K562 (cell line): ENCODE measurements at regions not wholly inside any gene's neighbourhood (a gene's known extent, or its start where the extent isn't known, plus 50 kb on each side); places are given as distances from the start of the nearest gene placed in this dataset.
A peak's percentile ranks its signal among the peaks of the same experiment; 100 is the strongest.

Experiments
- C11orf30 ChIP-seq: fragments of 450-650 bp; IDR thresholded peaks from 2 replicates; pipeline ENCODE4 v1.6.1; 2016; ENCODE audit warnings: low read depth, mild to moderate bottlenecking
- CBFA2T3 ChIP-seq: fragments of 450-650 bp; IDR thresholded peaks from 2 replicates; pipeline ENCODE4 v1.6.1; 2017
- E2F3 ChIP-seq: fragments of 250-450 bp; sonication (Bioruptor Pico); IDR thresholded peaks from 2 replicates; pipeline ENCODE4 v1.4.0; 2020; ENCODE audit warnings: mild to moderate bottlenecking
- EHMT2 ChIP-seq: fragments of 450-650 bp; IDR thresholded peaks from 2 replicates; pipeline ENCODE4 v1.6.1; 2018; ENCODE audit warnings: antibody characterized with exemption
- KDM4B ChIP-seq, 2 experiments: fragments of 450-650 bp in 1 of 2; sonication (generic) in 1 of 2; IDR thresholded peaks; 2 replicates each; pipeline ENCODE4 v1.6.1; 2016 to 2017; ENCODE audit warnings: borderline replicate concordance in 2 of 2, antibody characterized with exemption in 1 of 2, low read depth in 1 of 2, mild to moderate bottlenecking in 1 of 2
- MTA3 ChIP-seq: fragments of 450-650 bp; formaldehyde crosslinking; IDR thresholded peaks from 2 replicates; pipeline ENCODE4 v1.6.1; 2017; ENCODE audit warnings: mild to moderate bottlenecking, borderline replicate concordance
- NFATC3 ChIP-seq: fragments of 450-650 bp; IDR thresholded peaks from 2 replicates; pipeline ENCODE4 v1.6.1; 2017; ENCODE audit warnings: mild to moderate bottlenecking
- NFYB ChIP-seq: IDR thresholded peaks from 2 replicates; pipeline ENCODE4 v1.6.1; 2011; ENCODE audit warnings: mild to moderate bottlenecking, moderate library complexity; ENCODE audit not compliant: insufficient read length; ENCODE audit errors: extremely low read depth
- STAG1 ChIP-seq: sonication (generic); formaldehyde crosslinking; IDR thresholded peaks from 2 replicates; pipeline ENCODE4 v1.5.0; 2020; ENCODE audit warnings: missing genetic modification reagents, borderline replicate concordance
- ZBTB17 ChIP-seq: fragments of 450-650 bp; formaldehyde crosslinking; IDR thresholded peaks from 2 replicates; pipeline ENCODE4 v1.4.0; 2020; ENCODE audit warnings: mild to moderate bottlenecking
- ZNF384 ChIP-seq: IDR thresholded peaks from 2 replicates; pipeline ENCODE4 v1.6.1; 2012; ENCODE audit warnings: low read depth, low read length, improper control_type of control experiment
- ZNF445 ChIP-seq: fragments of 250-450 bp; sonication (Bioruptor Pico); IDR thresholded peaks from 2 replicates; pipeline ENCODE4 v1.4.0; 2020; ENCODE audit warnings: low read depth, mild to moderate bottlenecking, moderate library complexity
- TF ChIP-seq, protein P1 (sequence below): fragments of 250-450 bp; sonication (Bioruptor Pico); IDR thresholded peaks from 2 replicates; pipeline ENCODE4 v1.5.0; 2021; ENCODE audit warnings: mild to moderate bottlenecking, moderate library complexity
- TF ChIP-seq, protein P2 (sequence below): fragments of 450-650 bp; IDR thresholded peaks from 2 replicates; pipeline ENCODE4 v1.6.1; 2016; ENCODE audit warnings: mild to moderate bottlenecking, moderate library complexity

DNA sequence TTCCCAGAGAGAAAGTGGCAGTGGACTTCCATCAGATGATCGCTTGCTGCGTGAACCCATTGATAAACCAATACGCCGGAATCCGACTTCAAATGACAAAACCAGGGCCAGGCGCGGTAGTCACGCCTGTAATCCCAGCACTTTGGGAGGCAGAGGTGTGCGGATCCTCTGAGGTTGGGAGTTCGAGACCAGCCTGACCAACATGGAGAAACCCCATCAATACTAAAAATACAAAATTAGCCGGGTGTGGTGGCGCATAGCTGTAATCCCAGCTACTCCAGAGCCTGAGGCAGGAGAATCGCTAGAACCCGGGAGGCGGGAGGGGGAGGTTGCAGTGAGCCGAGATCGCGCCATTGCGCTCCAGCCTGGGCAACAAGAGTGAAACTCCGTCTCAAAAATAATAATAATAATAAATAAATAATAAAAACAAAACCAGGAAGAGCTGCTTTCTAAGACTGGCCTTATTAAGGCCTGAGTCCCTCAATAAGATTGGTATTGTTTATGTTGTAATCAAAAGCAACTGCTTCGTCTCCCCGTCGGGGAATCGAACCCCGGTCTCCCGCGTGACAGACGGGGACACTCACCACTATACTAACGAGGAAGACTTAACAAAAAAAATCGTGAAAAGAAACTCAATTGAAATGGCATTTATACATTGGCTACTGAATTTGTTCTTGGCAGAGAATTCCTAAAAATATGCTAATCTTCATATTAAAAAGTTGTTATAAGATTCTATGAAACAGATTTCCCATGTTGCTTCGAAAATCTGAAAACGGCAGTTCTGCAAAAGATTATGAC lies 110.2 kb upstream of the ZNF184 start (continued):
- TF ChIP-seq, protein P1, sequence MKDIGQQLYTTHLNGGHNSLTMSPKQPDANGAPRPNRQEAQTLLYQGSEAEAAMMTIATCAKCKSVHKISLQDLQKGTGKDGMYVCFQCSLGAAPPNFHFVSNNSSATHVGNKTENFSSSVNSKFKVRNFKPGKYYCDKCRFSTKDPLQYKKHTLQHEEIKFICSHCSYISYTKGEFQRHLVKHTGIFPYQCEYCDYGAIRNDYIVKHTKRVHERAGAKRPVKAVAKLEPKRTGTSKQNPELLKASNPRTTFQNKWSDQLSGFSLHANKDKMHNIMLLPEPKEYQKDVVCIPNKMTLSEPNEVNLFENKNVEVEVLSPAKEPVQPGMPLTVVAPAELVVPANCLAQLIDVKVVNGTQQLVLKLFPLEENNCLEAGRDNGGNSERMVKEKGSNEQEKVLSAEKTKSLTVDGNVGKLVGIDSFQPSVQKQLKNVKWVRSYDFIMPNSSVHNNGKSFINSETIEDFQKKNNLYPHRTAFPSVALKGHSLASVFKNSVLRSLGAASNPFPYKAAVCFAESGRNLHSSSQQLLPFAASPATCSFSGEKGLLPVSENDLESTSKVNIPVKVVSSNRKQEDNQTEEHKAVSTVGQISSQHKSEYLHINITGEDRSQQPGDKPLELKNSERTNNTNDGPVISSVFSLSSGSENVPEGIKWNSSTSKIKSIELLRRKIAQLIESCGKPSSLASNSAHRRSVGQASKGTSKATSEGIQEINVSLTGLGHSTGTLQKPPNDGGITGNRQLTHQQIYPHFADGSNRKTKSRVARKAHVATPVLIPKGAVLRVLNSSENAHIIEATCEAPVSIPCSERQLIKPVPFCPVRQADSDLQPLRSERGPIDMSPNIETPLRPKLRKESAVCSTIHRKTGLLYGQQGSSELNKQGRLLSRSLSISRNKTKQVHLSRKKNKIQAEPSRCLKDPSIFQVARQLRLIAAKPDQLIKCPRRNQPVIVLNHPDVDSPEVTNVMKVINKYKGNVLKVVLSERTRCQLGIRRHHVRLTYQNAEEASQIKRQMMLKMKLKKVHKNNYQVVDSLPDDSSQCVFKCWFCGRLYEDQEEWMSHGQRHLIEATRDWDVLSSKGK = no peak
- TF ChIP-seq NFYB = no peak
- no peak for TF ChIP-seq ZNF445 (CRISPR knock-in tag)
- peak; percentile 74; the same call in 1 of the 2 replicates for TF ChIP-seq ZNF384
- TF ChIP-seq EHMT2 = no peak
- no peak for TF ChIP-seq NFATC3
- no peak for TF ChIP-seq E2F3 (CRISPR knock-in tag)
- TF ChIP-seq ZBTB17 = no peak
- TF ChIP-seq, protein P2, sequence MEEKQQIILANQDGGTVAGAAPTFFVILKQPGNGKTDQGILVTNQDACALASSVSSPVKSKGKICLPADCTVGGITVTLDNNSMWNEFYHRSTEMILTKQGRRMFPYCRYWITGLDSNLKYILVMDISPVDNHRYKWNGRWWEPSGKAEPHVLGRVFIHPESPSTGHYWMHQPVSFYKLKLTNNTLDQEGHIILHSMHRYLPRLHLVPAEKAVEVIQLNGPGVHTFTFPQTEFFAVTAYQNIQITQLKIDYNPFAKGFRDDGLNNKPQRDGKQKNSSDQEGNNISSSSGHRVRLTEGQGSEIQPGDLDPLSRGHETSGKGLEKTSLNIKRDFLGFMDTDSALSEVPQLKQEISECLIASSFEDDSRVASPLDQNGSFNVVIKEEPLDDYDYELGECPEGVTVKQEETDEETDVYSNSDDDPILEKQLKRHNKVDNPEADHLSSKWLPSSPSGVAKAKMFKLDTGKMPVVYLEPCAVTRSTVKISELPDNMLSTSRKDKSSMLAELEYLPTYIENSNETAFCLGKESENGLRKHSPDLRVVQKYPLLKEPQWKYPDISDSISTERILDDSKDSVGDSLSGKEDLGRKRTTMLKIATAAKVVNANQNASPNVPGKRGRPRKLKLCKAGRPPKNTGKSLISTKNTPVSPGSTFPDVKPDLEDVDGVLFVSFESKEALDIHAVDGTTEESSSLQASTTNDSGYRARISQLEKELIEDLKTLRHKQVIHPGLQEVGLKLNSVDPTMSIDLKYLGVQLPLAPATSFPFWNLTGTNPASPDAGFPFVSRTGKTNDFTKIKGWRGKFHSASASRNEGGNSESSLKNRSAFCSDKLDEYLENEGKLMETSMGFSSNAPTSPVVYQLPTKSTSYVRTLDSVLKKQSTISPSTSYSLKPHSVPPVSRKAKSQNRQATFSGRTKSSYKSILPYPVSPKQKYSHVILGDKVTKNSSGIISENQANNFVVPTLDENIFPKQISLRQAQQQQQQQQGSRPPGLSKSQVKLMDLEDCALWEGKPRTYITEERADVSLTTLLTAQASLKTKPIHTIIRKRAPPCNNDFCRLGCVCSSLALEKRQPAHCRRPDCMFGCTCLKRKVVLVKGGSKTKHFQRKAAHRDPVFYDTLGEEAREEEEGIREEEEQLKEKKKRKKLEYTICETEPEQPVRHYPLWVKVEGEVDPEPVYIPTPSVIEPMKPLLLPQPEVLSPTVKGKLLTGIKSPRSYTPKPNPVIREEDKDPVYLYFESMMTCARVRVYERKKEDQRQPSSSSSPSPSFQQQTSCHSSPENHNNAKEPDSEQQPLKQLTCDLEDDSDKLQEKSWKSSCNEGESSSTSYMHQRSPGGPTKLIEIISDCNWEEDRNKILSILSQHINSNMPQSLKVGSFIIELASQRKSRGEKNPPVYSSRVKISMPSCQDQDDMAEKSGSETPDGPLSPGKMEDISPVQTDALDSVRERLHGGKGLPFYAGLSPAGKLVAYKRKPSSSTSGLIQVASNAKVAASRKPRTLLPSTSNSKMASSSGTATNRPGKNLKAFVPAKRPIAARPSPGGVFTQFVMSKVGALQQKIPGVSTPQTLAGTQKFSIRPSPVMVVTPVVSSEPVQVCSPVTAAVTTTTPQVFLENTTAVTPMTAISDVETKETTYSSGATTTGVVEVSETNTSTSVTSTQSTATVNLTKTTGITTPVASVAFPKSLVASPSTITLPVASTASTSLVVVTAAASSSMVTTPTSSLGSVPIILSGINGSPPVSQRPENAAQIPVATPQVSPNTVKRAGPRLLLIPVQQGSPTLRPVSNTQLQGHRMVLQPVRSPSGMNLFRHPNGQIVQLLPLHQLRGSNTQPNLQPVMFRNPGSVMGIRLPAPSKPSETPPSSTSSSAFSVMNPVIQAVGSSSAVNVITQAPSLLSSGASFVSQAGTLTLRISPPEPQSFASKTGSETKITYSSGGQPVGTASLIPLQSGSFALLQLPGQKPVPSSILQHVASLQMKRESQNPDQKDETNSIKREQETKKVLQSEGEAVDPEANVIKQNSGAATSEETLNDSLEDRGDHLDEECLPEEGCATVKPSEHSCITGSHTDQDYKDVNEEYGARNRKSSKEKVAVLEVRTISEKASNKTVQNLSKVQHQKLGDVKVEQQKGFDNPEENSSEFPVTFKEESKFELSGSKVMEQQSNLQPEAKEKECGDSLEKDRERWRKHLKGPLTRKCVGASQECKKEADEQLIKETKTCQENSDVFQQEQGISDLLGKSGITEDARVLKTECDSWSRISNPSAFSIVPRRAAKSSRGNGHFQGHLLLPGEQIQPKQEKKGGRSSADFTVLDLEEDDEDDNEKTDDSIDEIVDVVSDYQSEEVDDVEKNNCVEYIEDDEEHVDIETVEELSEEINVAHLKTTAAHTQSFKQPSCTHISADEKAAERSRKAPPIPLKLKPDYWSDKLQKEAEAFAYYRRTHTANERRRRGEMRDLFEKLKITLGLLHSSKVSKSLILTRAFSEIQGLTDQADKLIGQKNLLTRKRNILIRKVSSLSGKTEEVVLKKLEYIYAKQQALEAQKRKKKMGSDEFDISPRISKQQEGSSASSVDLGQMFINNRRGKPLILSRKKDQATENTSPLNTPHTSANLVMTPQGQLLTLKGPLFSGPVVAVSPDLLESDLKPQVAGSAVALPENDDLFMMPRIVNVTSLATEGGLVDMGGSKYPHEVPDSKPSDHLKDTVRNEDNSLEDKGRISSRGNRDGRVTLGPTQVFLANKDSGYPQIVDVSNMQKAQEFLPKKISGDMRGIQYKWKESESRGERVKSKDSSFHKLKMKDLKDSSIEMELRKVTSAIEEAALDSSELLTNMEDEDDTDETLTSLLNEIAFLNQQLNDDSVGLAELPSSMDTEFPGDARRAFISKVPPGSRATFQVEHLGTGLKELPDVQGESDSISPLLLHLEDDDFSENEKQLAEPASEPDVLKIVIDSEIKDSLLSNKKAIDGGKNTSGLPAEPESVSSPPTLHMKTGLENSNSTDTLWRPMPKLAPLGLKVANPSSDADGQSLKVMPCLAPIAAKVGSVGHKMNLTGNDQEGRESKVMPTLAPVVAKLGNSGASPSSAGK = no peak
- no peak for TF ChIP-seq MTA3
- no peak for TF ChIP-seq CBFA2T3
- no peak for TF ChIP-seq C11orf30
- no peak for TF ChIP-seq STAG1 (CRISPR knock-in tag)
- TF ChIP-seq KDM4B (IDR thresholded peaks at IDR 0.05; ENCODE audit: borderline replicate concordance in 2 of 2, low read depth in 1 of 2) = no peak
